ENCODE measurements at regions not wholly inside any gene's neighbourhood (a gene's known extent, or its start where the extent isn't known, plus 50 kb on each side); places are given as distances from the start of the nearest gene placed in this dataset.

- Histone ChIP-seq H3K36me3 (replicated peaks in 1 of 2; ENCODE audit: control insufficient read depth in 1 of 2, insufficient read depth in 2 of 2, low read length in 2 of 2) (no peaks in the 10 kb centered on the region), H3K27ac (ENCODE audit: extremely low read length, insufficient read depth, low read length) (no peak overlapping the region), H3K4me3 (replicated peaks in 1 of 3; ENCODE audit: insufficient read depth in 1 of 3, low read depth in 2 of 3, low read length in 3 of 3) (no peak overlapping the region), H3K4me1 (ENCODE audit: insufficient read depth, low read length) (no peaks in the 10 kb centered on the region), H3K9me3 (ENCODE audit: low read length) (peaks cover 93% of the 10 kb centered on the region), H3K4me2 (ENCODE audit: low read depth, low read length) (no peak overlapping the region), H4K20me1 (ENCODE audit: insufficient read depth, low read length) (no peaks in the 10 kb centered on the region), H2AFZ (ENCODE audit: low read length) (no peak overlapping the region), H3K27me3 (ENCODE audit: control insufficient read depth in 1 of 2, insufficient read depth in 2 of 2, low read length in 2 of 2) (no peaks in the 10 kb centered on the region), H3K9ac (ENCODE audit: insufficient read depth, low read depth, low read length) (no peak overlapping the region), H3K79me2 (ENCODE audit: insufficient read depth, low read length) (no peaks in the 10 kb centered on the region)
- ChIA-PET POLR2A (no interaction called here), CTCF (ENCODE audit: low intra/inter-chr PET ratio, low total read pairs) (no interaction called here)
- DNase-seq (ENCODE audit: low spot score): no peak
- in situ Hi-C loops (cut with HindIII; ENCODE audit: extremely low pct_ligation_motif_present, low pct_unique_long_range_greater_than_20kb): no loop called here
- no peak for FAIRE-seq
- no peak for TF ChIP-seq ZNF33A (CRISPR knock-in tag; IDR thresholded peaks at IDR 0.05; ENCODE audit: borderline replicate concordance)
- TF ChIP-seq ADNP (CRISPR knock-in tag; IDR thresholded peaks at IDR 0.05): no peak
- no peak for TF ChIP-seq ZNF230 (CRISPR knock-in tag; IDR thresholded peaks at IDR 0.05)
- no peak for TF ChIP-seq REPIN1 (CRISPR knock-in tag; IDR thresholded peaks at IDR 0.05; ENCODE audit: borderline replicate concordance, low read depth)
- no peak for TF ChIP-seq BORCS8-MEF2B (CRISPR knock-in tag; IDR thresholded peaks at IDR 0.05)
- TF ChIP-seq ZNF549 (CRISPR knock-in tag; IDR thresholded peaks at IDR 0.05): no peak
- no peak for TF ChIP-seq AKAP8 (CRISPR knock-in tag; IDR thresholded peaks at IDR 0.05)
- no peak for TF ChIP-seq HOMEZ (CRISPR knock-in tag; IDR thresholded peaks at IDR 0.05; ENCODE audit: low read depth)
- TF ChIP-seq JUN (CRISPR knock-in tag; IDR thresholded peaks at IDR 0.05): no peak
- TF ChIP-seq MATR3 (CRISPR knock-in tag; IDR thresholded peaks at IDR 0.05): no peak
- TF ChIP-seq GMEB1 (CRISPR knock-in tag; IDR thresholded peaks at IDR 0.05; ENCODE audit: borderline replicate concordance): no peak
- no peak for TF ChIP-seq NCOA5 (CRISPR knock-in tag; IDR thresholded peaks at IDR 0.05)
- TF ChIP-seq ZNF784 (CRISPR knock-in tag; IDR thresholded peaks at IDR 0.05; ENCODE audit: borderline replicate concordance): no peak
- no peak for ATAC-seq
- intact Hi-C loops (cut with micrococcal nuclease; ENCODE audit: unreplicated experiment): no loop called here
- no TSS peak for BruUV-seq (replicated peaks)
- 60% methylated on average over 13 of the region's 14 CpGs for whole genome bisulfite sequencing (ENCODE audit: low lambda C conversion rate)
Measured at GRCh38 chr15:95091444-95091843, 860.1 kb downstream of the MCTP2 start.
